ENCODE measurements at regions not wholly inside any gene's neighbourhood (a gene's known extent, or its start where the extent isn't known, plus 50 kb on each side); places are given as distances from the start of the nearest gene placed in this dataset.

DNA sequence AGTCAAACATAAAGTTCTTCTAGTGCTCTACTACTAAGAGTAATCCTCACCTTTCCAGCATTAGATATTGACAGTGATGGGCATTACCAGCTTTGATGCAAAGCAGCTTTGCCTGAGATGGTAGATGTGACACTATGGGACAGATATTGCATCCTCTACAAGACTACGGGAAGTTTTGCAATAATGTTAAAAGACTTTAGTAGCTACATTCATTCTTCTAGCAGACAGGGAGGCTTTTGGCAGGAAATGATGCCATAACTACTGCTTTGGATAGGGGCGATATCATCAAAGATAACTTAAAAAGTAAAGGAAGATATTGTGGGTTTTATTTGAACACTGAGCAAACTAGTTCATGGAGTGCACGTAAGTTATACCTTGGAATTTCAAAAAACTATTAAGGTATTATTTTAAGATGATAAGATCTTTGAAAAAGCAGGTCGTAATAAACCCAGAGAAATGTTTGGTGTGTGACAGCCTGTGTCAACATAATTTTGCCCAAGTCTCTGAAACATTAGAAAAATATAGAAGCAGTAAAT is 368.3 kb upstream of the TMPRSS15 start:
- TF ChIP-seq CTCF (IDR thresholded peaks at IDR 0.05; ENCODE audit: insufficient read depth, low read depth, low read length) = no peak
- no peak for TF ChIP-seq EZH2 (IDR thresholded peaks at IDR 0.05; ENCODE audit: insufficient read depth, low read length)

Measured in astrocyte (in vitro differentiated cells and primary cell).